K562 (cell line): ENCODE measurements at regions not wholly inside any gene's neighbourhood (a gene's known extent, or its start where the extent isn't known, plus 50 kb on each side); places are given as distances from the start of the nearest gene placed in this dataset.

Experiments
- ATAC-seq: fragments of 200-7000 bp; cut with Tn5 transposase; 3 replicates; pipeline ENCODE4 v1.9.1; 2020; ENCODE audit warnings: moderate library complexity
- BruUV-seq: library from RNA; stranded (reverse); fragments of 400-500 nt; replicated peaks from 2 replicates; lab custom pipeline; 2021; lab: Mats Ljungman, UMichigan
- CTCF ChIA-PET: fragments of 300-600 bp; formaldehyde crosslinking; extraction: SDS; loops from one replicate; lab custom pipeline; 2021; ENCODE audit warnings: low intra/inter-chr PET ratio; lab: Yijun Ruan, JAX
- POLR2A ChIA-PET: fragments of 300-600, 350-650 bp; sonication (Branson Sonifier 250); formaldehyde crosslinking; extraction: SDS; loops from one replicate; lab custom pipeline; 2021; ENCODE audit warnings: antibody characterized with exemption, inconsistent platforms; lab: Yijun Ruan, JAX
- DNase-seq, 4 experiments: peaks; one replicate each; pipeline versions ENCODE4 v3.0.0 to v3.0.0-alpha.2; 2011 to 2018; ENCODE audit warnings: low spot score in 3 of 4, mixed read lengths in 3 of 4; ENCODE audit errors: extremely low read depth in 1 of 4
- FAIRE-seq: peaks from 2 replicates; lab custom pipeline; 2011; peaks lifted over from hg19 to GRCh38; lab: Jason Lieb, UNC
- H2AFZ ChIP-seq: 2 replicates; pipeline ENCODE4 v1.6.0; 2011; ENCODE audit warnings: low read depth, low read length, control low read depth, inconsistent platforms
- H3K27ac ChIP-seq: fragments of 200-600 bp; 3 replicates; pipeline ENCODE4 v1.8.0; 2011; ENCODE audit warnings: low read depth, mild to moderate bottlenecking, control low read depth, inconsistent platforms, low read length, moderate library complexity, mixed read lengths; ENCODE audit errors: extremely low read depth
- H3K27me3 ChIP-seq, 2 experiments: fragments of 300-600 bp in 1 of 2; 2 replicates in 1 of 2; 3 replicates in 1 of 2; pipeline versions ENCODE4 v1.6.0 to v1.8.0; 2011; ENCODE audit warnings: inconsistent platforms in 2 of 2, low read length in 2 of 2, mild to moderate bottlenecking in 1 of 2, mixed read lengths in 1 of 2, moderate library complexity in 1 of 2; ENCODE audit not compliant: control insufficient read depth in 2 of 2, insufficient read depth in 2 of 2
- H3K36me3 ChIP-seq: fragments of 300-600 bp; 3 replicates; pipeline ENCODE4 v1.8.0; 2011; ENCODE audit warnings: mild to moderate bottlenecking, low read length, inconsistent platforms; ENCODE audit not compliant: control insufficient read depth, insufficient read depth
- H3K4me1 ChIP-seq, 2 experiments: fragments of 200-600 bp in 1 of 2; replicated peaks in 1 of 2; 2 replicates in 1 of 2; 3 replicates in 1 of 2; pipeline versions ENCODE4 v1.5.1 to v1.8.0; 2011; ENCODE audit warnings: inconsistent platforms in 2 of 2, low read length in 2 of 2, mild to moderate bottlenecking in 1 of 2, mixed read lengths in 1 of 2, moderate library complexity in 1 of 2; ENCODE audit not compliant: control insufficient read depth in 2 of 2, insufficient read depth in 2 of 2
- H3K4me2 ChIP-seq: 2 replicates; pipeline ENCODE4 v1.6.1; 2011; ENCODE audit warnings: low read length, control low read depth, inconsistent platforms, mixed read lengths; ENCODE audit not compliant: insufficient read depth
- H3K4me3 ChIP-seq: fragments of 200-600 bp; sonication (generic), shearing (Covaris generic); 2 replicates; pipeline ENCODE4 v1.5.1; 2016; ENCODE audit warnings: control low read depth, inconsistent platforms
- H3K79me2 ChIP-seq: fragments of 200-600 bp; 3 replicates; pipeline ENCODE4 v1.8.0; 2011; ENCODE audit warnings: low read length, inconsistent platforms; ENCODE audit not compliant: control insufficient read depth, insufficient read depth
- H3K9ac ChIP-seq, 2 experiments: 2 replicates each; pipeline versions ENCODE4 v1.6.0 to v1.6.1; 2011; ENCODE audit warnings: low read depth in 2 of 2, low read length in 2 of 2, control low read depth in 1 of 2, inconsistent platforms in 1 of 2, mild to moderate bottlenecking in 1 of 2, mixed read lengths in 1 of 2; ENCODE audit not compliant: insufficient read depth in 1 of 2
- H3K9me1 ChIP-seq: one replicate; pipeline ENCODE4 v1.6.0; 2011; ENCODE audit warnings: inconsistent platforms, mild to moderate bottlenecking, low read length, moderate library complexity; ENCODE audit not compliant: control insufficient read depth, insufficient read depth
- H3K9me3 ChIP-seq: replicated peaks from 2 replicates; pipeline ENCODE4 v1.5.1; 2011; ENCODE audit warnings: low read depth, low read length, inconsistent platforms; ENCODE audit not compliant: control insufficient read depth, insufficient read depth
- H4K20me1 ChIP-seq: replicated peaks from 2 replicates; pipeline ENCODE4 v1.6.1; 2011; ENCODE audit warnings: low read length, inconsistent platforms, mixed read lengths; ENCODE audit not compliant: control insufficient read depth, insufficient read depth
- FOXJ3 ChIP-seq: sonication (generic); formaldehyde crosslinking; IDR thresholded peaks from 2 replicates; pipeline ENCODE4 v1.4.0; 2020; ENCODE audit warnings: mild to moderate bottlenecking, missing genetic modification reagents
- KDM1A ChIP-seq, 2 experiments: fragments of 450-650 bp; IDR thresholded peaks; 2 replicates each; pipeline ENCODE4 v1.6.1; 2016; ENCODE audit warnings: mild to moderate bottlenecking in 2 of 2
- MTA2 ChIP-seq: fragments of 450-650 bp; IDR thresholded peaks from 2 replicates; pipeline ENCODE4 v1.6.1; 2016; ENCODE audit warnings: low read depth
- NR3C1 ChIP-seq: sonication (generic); formaldehyde crosslinking; IDR thresholded peaks from 2 replicates; pipeline ENCODE4 v1.8.1; 2022; ENCODE audit warnings: missing genetic modification reagents
- RCOR1 ChIP-seq, 2 experiments: IDR thresholded peaks; 2 replicates each; pipeline ENCODE4 v1.6.1; 2012; ENCODE audit warnings: low read depth in 2 of 2, low read length in 2 of 2, borderline replicate concordance in 1 of 2, improper control_type of control experiment in 1 of 2
- RERE ChIP-seq: sonication (generic); formaldehyde crosslinking; IDR thresholded peaks from 2 replicates; pipeline ENCODE4 v1.8.0; 2023; ENCODE audit warnings: missing genetic modification reagents, mild to moderate bottlenecking, borderline replicate concordance
- ZNF589 ChIP-seq: fragments of 200-800 bp; sonication (Bioruptor generic); IDR thresholded peaks from 2 replicates; pipeline ENCODE4 v1.6.1; 2016; ENCODE audit warnings: low read depth, missing genetic modification characterization, missing compliant biosample characterization
- WGBS: fragments of 100-300 bp; shearing (Covaris generic); methylation state at CpG from one replicate; pipeline ENCODE4 v1.1.6; 2016; ENCODE audit warnings: low coverage, mixed read lengths; ENCODE audit not compliant: insufficient coverage; ENCODE audit errors: missing lambda C conversion rate; 5-methylcytosine and 5-hydroxymethylcytosine counted together
- in situ Hi-C: fragments of 300-500 bp; cut with MboI; formaldehyde crosslinking; loops from 4 replicates; pipeline ENCODE4 v1.15.0; 2018; ENCODE audit warnings: inconsistent platforms, mixed read lengths
- intact Hi-C: fragments of 100-400 bp; cut with micrococcal nuclease; formaldehyde crosslinking; loops from 2 replicates; pipeline ENCODE4 v1.14.2; 2022

- no peaks in the 10 kb centered on the region for H3K9me1 ChIP-seq
- TF ChIP-seq ZNF589 (CRISPR knock-in tag) (no peak), KDM1A (IDR thresholded peaks at IDR 0.05) (no peak), RERE (CRISPR knock-in tag) (no peak), FOXJ3 (CRISPR knock-in tag) (no peak), NR3C1 (CRISPR knock-in tag) (no peak), RCOR1 (IDR thresholded peaks at IDR 0.05; ENCODE audit: borderline replicate concordance in 1 of 2, low read depth in 2 of 2, low read length in 2 of 2) (no peak), MTA2 (no peak)
- no peaks in the 10 kb centered on the region for H3K36me3 ChIP-seq
- POLR2A ChIA-PET = no interaction called here
- H3K4me2 ChIP-seq = no peak overlapping the region
- in situ Hi-C loops = no loop called here
- H4K20me1 ChIP-seq = no peaks in the 10 kb centered on the region
- intact Hi-C loops = no loop called here
- no peaks in the 10 kb centered on the region for H3K9me3 ChIP-seq
- BruUV-seq = no TSS peak
- DNase-seq (no peak), ATAC-seq (no peak), FAIRE-seq (no peak)
- H3K4me3 ChIP-seq = no peak overlapping the region
- H3K27ac ChIP-seq = no peak overlapping the region
- no peaks in the 10 kb centered on the region for H3K27me3 ChIP-seq
- no peak overlapping the region for H2AFZ ChIP-seq
- 0% methylated on average over 2 of the region's 2 CpGs for WGBS
- CTCF ChIA-PET = no interaction called here
- H3K9ac ChIP-seq = no peak overlapping the region
- H3K79me2 ChIP-seq = no peaks in the 10 kb centered on the region
- H3K4me1 ChIP-seq = no peaks in the 10 kb centered on the region
Observed at GRCh38 chr10:83955406-83955805, 183.9 kb upstream of the GHITM start.
